ENCODE measurements at regions not wholly inside any gene's neighbourhood (a gene's known extent, or its start where the extent isn't known, plus 50 kb on each side); places are given as distances from the start of the nearest gene placed in this dataset.
"Not testable (repeated sequence)": the region's sequence is repeated elsewhere in the genome, so short reads cannot be mapped to it uniquely, and the experiment has no call there.

GRCh38 chr9:86483496-86483895 lies 129.3 kb upstream of the TUT7 start:
- H3K4me3 ChIP-seq: no peak overlapping the region
- DNase-seq (no peak), ATAC-seq (no peak)
- no peaks in the 10 kb centered on the region for H3K4me1 ChIP-seq
- intact Hi-C loops (cut with DNase I): loop anchor here (10.0 kb wide), 1 partner anchor 841 kb away; no protein-coding TSS in a partner anchor
- H3K27ac ChIP-seq: no peak overlapping the region
- no peaks in the 10 kb centered on the region for H3K9me3 ChIP-seq
- H3K27me3 ChIP-seq: no peaks in the 10 kb centered on the region
- no peak for TF ChIP-seq CTCF (IDR thresholded peaks at IDR 0.05)
- H3K36me3 ChIP-seq: no peaks in the 10 kb centered on the region

- no peak for ATAC-seq
- no peak overlapping the region for H3K4me3 ChIP-seq
- no peaks in the 10 kb centered on the region for H3K36me3 ChIP-seq
- no peaks in the 10 kb centered on the region for H3K9me3 ChIP-seq
- intact Hi-C loops (cut with DNase I): loop anchor here (10.0 kb wide), 1 partner anchor 843 kb away; no protein-coding TSS in a partner anchor
- no peaks in the 10 kb centered on the region for H3K27me3 ChIP-seq
- H3K4me1 ChIP-seq: no peaks in the 10 kb centered on the region
- no peak overlapping the region for H3K27ac ChIP-seq
- TF ChIP-seq CTCF (IDR thresholded peaks at IDR 0.05): no peak
- DNase-seq: no peak
These were observed 127.3 kb upstream of the TUT7 start for GRCh38 chr9:86481466-86481865.

- H3K4me1 ChIP-seq; H3K36me3 ChIP-seq; H3K27me3 ChIP-seq; H3K27ac ChIP-seq; DNase-seq; ATAC-seq; H3K4me3 ChIP-seq; H3K9me3 ChIP-seq; intact Hi-C loops (cut with DNase I): not testable (repeated sequence)
These were observed 121.0 kb upstream of the TUT7 start for GRCh38 chr9:86475255-86475654.

GRCh38 chr9:86471171-86471815 lies 117.1 kb upstream of the TUT7 start:
- H3K4me3 ChIP-seq: no peak overlapping the region
- intact Hi-C loops (cut with DNase I): no loop called here
- no peak for TF ChIP-seq CTCF (IDR thresholded peaks at IDR 0.05)
- no peaks in the 10 kb centered on the region for H3K4me1 ChIP-seq
- no peaks in the 10 kb centered on the region for H3K9me3 ChIP-seq
- H3K36me3 ChIP-seq: no peaks in the 10 kb centered on the region
- no peak overlapping the region for H3K27ac ChIP-seq
- DNase-seq (no peak), ATAC-seq (no peak)
- no peaks in the 10 kb centered on the region for H3K27me3 ChIP-seq

- no peak for ATAC-seq
- no peaks in the 10 kb centered on the region for H3K9me3 ChIP-seq
- no peak for TF ChIP-seq CTCF (IDR thresholded peaks at IDR 0.05)
- no peaks in the 10 kb centered on the region for H3K4me1 ChIP-seq
- no peaks in the 10 kb centered on the region for H3K27me3 ChIP-seq
- no peaks in the 10 kb centered on the region for H3K36me3 ChIP-seq
- intact Hi-C loops (cut with DNase I): no loop called here
- no peak overlapping the region for H3K4me3 ChIP-seq
- H3K27ac ChIP-seq: no peak overlapping the region
- no peak for DNase-seq
These were observed 116.1 kb upstream of the TUT7 start for GRCh38 chr9:86470326-86470725.

GRCh38 chr9:86469476-86470250 lies 115.5 kb upstream of the TUT7 start:
- intact Hi-C loops (cut with DNase I): no loop called here
- TF ChIP-seq CTCF (IDR thresholded peaks at IDR 0.05): no peak
- Histone ChIP-seq H3K27me3 (no peaks in the 10 kb centered on the region), H3K36me3 (no peaks in the 10 kb centered on the region), H3K4me1 (no peaks in the 10 kb centered on the region), H3K27ac (no peak overlapping the region), H3K4me3 (no peak overlapping the region), H3K9me3 (no peaks in the 10 kb centered on the region)
- ATAC-seq (no peak), DNase-seq (no peak)

Data from upper lobe of right lung (tissue), 1 donor.